ENCODE measurements at regions not wholly inside any gene's neighbourhood (a gene's known extent, or its start where the extent isn't known, plus 50 kb on each side); places are given as distances from the start of the nearest gene placed in this dataset.
"Not testable (repeated sequence)": the region's sequence is repeated elsewhere in the genome, so short reads cannot be mapped to it uniquely, and the experiment has no call there.

DNA sequence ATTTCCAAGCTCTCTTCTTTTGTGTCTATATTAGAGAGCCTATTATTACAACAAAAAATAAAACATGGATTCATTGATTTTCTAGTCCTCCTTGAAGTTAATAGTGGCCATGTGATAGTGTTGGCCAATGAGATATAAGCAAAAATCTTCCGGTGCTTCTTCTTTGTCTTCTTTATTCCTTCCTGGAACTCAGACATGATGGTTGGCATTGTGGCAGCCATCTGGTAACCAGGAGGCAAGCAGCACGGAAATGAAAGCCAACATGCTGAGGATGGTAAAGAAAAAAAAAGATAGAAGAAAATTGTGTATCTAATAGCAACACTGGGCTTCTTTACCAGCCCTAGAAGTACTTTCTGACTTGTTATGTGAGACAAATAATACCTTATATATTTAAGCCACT is 50.8 kb upstream of the SEL1L start:
- no peak for DNase-seq

DNA sequence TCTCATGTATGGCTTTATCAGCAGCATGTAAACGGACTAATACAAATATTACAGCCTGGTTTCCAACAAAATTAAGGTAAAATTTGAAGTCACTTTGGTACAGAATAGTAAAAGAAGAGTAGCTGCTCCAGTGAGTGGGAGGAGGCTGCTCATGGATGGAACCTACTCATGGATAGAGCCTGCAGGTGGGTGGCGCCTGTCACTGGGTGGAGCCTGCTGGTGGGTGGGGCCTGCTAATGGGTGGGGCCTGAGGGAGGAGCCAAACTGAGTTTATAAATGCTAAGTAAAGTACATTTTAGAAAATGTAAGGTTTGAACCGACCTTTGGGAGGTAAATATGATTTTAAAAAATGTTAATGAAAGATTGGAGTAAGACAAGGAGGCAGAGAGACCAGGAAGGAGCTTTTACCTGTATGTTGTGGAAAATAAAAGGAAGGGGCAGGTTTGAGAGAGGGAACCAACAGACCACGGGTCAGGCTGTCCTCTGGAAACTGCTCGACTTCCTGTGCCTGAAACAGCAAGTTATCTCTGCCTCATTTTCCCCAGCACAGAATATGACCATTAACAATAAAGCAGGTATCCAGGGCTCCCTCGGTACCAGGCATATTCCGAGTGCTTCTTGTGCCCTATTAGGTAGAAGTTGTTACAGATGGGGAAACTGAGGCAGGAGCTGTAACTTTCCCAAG is 55.9 kb upstream of the SEL1L start:
- DNase-seq: no peak

DNA sequence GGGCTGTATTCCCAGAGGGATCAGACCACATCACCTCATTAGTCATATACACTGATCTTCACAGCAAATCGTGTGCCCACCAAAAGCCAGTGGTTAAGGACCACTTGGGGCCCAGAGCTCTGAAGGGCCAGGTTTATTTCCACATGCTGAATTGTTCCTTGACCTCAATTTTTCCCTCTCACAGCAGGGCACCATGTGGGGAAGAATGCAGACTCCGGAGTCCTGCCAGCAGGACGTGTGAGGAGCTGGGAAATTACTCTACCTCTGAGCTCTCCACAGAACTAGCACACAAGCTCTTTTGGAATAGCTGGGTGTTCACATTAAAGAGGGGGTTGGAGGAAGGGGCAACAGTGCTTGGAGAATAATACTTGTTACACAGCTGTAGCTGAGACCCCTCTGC is 57.6 kb upstream of the SEL1L start:
- no peak for DNase-seq

DNA sequence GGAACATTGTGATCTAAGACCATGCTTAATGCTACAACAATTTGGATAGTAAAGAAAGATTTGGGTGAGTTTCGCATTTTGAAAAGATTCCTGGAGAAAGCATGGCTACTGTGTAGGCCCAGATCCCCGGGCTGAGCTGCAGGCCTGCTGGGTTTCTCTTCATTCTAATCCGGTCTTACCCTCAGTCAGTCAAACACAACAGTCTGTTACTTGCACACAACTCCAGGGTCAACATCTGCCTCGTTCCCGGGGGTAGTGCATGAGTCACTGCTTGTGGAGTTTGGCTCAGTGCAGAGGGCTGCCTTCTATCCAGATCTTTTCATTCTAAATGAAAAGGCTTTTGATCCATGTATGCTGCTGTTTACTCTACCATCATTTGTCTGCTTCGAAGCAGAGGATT is 60.4 kb upstream of the SEL1L start:
- no peak for DNase-seq

DNA sequence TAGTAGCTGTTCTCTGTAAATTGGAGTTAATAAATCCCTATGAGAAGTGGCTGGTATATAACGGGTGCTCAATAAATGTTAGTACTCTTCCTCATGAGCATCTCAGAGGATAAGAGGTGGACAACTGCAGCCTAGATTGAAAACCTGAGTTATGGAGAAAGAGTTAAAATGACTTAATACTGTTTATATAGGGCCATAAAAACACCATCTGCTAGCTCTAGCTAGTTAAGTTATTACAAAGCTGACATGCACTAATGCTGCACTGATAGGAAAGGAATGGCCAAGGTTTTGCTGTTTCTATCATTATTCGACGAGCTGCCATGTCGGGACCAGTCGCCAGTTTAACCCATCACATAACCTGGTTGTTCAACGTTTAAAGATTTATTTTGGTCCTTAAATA is 72.0 kb upstream of the SEL1L start:
- DNase-seq: no peak

DNA sequence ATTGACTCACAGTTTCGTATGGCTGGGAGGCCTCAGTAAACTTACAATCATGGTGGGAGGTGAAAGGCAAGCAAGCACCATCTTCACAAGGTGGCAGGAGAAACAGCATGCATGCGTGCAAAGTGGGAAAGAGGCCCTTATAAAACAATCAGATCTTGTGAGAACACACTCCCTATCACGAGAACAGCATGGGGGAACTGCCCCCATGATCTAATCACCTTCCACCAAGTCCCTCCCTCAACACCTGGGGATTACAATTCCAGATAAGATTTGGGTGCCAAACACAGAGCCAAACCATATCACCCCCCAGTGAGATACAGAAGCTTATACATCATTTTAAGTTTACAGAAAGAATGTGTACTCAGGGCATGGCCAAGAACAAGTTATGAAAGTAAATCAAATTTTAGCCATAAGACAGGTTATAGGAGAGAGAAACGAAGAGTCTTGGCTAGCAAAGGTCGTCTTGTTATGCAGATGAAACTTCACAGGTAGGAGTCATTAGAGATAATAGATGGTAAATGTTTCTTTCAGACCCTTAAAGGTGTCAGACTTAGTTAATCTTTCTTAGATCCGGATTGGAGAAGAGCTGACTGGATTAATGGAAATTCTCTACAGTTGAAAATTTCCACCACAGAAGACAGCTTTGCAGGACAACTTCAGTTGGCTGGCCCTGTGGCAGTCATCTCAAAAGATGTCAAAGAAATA is 79.8 kb upstream of the SEL1L start:
- no peak for DNase-seq

DNA sequence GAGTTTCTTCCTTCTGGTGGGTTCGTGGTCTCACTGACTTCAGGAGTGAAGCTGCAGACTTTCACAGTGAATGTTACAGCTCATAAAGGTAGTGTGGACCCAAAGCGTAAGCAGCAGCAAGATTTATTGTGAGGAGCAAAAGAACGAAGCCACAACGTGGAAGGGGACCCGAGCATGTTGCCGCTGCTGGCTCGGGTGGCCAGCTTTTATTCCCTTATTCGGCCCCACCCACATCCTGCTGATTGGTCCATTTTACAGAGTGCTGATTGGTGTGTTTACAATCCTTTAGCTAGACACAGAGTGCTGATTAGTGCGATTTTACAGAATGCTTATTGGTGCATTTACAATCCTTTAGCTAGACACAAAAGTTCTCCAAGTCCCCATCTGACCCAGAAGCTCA is 80.6 kb upstream of the SEL1L start:
- DNase-seq: not testable (repeated sequence)

DNA sequence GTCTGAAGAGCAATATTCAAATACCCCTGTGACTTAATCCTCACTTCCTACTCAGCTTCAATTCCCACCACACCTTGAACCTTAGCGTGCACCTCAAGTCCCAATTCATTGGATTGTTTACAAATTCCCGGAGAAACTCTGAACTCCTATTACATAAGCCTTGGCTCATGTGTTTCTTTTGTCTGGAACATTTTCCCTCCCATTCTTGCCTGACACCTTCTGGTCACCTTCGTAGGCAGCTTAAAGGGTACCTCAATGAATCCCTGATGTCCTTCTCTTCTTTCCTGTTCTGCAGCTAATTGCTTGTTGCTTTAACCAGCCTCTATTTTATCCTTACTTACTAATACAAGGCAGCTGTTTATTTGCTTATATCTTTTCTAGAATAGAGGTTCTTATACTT is 85.0 kb upstream of the SEL1L start:
- no peak for DNase-seq

DNA sequence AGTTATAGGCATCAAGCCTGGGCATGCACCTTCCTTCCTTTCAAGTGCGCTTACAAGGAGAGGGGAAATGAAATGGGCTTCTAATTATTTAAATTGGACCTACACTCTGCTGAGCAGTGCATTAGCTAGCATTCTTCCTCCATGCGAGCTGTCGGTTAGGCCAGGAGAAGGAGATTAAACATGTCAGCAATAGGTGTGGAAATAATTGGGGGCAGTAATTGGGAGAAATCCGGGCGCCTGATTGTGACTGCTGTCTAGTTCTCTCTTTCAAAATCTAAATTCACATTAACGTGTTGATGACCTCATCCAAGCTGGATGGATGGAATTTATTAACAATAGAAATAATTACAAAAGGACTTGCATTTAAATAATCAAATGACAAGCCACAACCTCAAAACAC is 86.2 kb upstream of the SEL1L start:
- DNase-seq: no peak

DNA sequence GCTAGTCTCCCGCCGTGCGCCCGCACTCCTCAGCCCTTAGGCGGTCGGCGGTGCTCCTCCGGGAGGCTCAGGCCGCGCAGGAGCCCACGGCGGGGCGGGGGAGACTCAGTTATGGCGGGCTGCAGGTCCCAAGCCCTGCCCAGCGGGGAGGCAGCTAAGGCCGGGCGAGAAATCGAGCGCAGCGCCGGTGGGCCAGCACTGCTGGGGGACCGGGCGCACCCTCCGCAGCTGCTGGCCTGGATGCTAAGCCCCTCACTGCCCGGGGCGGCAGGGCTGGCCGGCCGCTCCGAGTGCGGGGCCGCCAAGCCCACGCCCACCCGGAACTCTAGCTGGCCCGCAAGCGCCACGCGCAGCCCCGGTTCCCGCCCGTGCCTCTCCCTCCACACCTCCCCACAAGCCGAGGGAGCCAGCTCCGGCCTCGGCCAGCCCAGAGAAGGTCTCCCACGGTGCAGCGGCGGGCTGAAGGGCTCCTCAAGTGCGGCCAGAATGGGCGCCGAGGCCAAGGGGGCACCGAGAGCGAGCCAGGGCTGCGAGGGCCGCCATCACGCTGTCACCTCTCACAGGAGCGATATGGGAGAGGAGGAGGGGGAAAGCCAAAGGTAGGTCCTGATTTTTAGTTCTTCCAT is 90.2 kb upstream of the SEL1L start:
- DNase-seq: not testable (repeated sequence)

DNA sequence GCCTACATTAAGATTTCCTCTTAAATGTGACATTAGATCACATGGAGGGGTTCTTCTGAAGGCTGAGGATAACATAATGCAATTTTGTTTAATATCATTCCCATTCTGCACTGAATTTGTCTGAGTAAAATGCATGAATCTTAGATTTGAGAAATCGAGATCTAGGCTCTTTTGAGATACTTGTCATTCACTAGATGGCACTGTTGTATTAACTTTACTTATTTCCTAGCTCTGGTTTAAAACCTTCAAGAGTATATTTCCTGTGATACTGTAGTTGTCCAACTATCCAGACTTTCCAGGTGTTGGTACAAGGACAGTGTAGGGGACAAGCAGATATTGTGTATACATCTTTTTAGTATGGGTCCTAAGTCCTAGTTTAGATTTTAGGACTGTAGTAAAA is 91.7 kb upstream of the SEL1L start:
- peak; percentile 10 for DNase-seq

DNA sequence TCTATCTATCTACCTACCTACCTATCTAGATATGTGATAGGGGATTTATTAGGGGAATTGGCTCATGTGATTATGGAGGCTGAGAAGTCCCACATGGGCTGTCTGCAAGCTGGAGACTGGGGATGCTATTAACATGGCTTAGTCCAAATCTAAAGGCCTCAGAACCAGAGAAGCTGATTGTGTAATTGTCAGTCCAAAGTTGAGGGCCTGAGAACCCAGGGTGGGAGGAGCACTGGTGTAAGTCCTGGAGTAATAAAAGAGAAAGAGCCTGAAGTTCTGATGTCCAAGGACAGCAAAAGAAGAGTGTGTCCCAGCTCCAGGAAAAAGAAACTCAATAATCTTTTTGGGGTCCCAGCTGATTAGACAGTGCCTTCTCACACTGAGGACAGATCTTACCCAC is 98.5 kb upstream of the SEL1L start:
- DNase-seq: no peak

DNA sequence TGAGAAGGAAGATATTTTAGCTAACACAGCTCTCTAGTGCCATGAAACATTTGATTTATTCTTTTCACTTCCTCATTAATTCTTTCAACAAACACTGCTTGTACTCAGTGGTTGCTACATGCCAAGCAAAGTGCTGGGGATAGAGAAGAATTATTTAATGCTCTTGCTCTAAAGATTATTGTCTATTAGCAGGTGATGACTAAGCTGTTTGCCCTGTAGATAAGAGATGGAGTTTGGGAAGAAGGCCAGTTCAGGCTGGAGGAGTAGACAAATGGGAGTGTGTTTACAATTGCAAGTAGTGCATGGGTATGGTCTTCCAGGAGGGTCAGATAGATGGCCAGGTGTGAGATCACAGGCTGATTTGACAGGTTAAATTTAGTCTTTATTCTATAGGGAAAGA is 99.8 kb upstream of the SEL1L start:
- no peak for DNase-seq

DNA sequence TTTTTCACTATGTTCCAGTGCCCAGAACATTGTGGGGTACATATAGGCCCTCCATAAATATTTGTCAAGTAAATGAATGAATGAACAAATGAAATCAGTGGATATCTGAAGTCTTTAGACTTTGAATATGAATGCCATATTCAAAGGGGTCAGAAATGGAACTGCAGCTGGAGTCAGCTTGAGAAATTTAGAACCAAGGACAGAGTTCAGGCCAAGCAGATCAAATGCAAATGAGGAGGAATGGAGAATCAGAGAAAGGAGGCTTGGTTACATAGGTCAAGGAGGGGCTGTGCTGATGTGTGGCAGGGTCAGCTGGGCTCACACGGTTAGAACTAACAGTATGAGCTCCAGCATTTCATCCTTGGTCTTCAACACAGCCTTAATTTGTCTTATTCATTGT is 104.0 kb upstream of the SEL1L start:
- DNase-seq: no peak

DNA sequence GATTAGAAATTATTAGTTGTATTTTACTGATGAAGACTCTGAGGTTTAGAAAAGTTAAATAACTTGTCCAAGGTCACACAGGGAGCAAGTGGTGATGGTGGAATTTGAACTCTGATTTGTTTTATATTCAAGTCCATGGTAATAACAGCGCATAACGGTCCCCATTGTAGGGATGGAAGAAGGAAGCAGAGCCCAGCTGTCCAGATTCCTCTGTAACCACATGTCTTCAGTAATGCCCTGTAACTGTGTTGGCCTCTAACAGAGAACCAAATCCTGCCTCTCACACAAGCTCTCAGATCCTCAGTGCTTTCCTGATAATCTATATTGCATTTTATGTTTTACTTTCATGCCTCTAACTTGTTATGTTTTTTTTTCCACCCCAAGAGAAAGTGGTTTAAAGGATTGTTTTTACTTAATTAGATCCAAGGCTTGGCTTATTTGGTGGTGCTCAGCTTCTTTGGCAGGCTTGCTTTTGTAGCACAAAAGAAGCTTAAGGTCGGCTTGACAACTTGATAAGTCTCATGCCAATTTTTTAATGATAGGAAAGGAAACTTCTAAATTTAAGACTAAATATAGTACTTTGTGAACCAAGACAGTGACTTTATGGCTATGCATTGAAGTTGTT is 105.1 kb upstream of the SEL1L start:
- DNase-seq: no peak

DNA sequence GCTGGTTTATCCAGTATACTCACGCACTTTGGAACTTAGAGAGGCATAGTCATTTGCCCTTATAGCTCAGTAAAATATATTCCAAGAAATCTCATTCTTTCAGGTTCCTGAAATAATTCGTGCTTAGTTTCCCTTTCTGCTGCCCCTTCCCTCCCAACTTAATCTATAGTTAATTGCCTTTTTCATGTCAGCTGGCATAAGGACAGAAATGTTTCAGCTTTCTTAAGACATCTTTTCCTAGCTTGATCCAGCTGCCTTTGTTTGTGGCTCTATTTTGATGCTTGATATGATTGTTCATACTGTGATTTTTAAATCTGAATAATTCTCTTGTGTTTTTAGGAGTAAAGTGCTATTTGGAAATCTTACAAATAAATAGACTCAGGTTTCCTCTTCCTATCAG is 120.0 kb upstream of the SEL1L start:
- no peak for DNase-seq

DNA sequence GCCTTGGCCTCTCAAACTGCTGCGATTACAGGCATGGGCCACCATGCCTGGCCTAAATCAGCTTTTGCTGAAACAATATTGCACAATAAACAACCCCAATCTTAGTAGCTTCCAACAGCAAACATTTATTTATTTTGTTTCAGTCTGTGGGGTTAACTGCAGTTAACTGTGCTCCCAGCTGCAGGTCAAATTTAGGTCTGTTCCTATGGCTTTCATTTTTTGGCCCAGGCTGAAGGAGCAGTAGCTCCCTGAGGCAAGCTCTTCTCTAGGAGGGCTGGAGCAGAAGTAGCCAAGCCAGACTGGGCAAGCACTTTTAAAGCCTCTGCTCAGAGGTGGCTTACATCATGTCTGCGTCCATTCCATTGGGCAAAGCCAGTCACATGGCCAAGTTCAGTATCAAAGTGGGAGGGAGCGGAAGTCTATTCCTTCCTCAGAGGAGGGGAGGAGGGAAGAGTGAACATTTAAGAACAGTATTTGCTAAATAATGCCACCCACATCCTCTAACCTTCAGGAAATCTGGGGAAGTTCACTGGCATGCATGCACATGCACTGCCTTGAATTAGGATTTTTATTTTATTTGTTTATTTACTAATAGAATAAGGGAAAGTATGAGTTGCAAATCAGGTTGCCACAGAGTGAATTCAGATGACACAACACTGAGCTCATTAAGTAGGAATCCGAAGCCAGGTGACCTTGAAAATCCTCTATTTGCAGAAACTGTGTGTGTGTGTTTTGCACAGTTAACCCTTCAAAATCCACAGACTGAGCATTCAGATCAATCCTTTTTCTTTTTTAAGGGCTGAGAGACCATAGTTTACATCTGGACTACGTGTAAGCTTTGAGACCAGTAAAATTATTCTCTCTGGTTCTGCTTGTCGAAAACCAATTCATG is 122.0 kb upstream of the SEL1L start:
- DNase-seq: no peak

DNA sequence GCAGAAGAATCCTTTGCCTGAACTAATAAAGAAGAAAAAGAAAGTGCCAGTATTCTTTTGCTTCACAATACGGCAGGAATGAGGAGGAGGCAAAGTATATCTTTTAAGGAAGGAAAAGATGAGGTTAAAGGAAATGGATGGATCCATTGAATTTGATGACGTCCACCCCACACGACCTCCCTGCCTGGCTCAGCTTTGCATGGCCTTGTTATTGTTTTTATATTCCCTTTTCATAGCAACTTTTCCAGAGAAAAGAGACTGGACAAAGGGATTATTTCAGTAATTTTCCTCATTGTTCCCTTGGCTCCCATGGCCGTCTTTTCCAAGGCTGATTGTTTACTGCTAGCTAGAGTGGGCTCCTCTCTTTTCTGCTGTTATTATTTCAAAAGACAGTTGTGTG is 123.2 kb upstream of the SEL1L start:
- DNase-seq: no peak

DNA sequence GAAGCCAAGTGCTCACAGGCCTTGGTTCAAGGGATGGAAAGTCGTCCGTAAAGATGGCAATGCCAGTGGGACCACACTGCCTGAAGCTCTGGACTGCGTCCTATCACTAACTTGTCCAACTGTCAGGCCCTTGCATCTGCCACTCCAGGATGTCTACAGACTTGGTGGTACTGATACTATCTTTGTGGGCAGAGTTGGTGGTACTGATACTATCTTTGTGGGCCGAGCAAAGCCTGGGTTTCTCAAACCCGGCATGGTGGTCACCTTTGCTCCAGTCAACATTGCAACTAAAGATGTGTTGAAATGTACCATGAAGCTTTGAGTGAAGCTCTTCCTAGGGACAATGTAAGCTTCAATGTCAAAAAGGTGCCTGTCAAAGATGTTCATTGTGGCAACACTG is 128.4 kb upstream of the SEL1L start:
- DNase-seq: no peak

DNA sequence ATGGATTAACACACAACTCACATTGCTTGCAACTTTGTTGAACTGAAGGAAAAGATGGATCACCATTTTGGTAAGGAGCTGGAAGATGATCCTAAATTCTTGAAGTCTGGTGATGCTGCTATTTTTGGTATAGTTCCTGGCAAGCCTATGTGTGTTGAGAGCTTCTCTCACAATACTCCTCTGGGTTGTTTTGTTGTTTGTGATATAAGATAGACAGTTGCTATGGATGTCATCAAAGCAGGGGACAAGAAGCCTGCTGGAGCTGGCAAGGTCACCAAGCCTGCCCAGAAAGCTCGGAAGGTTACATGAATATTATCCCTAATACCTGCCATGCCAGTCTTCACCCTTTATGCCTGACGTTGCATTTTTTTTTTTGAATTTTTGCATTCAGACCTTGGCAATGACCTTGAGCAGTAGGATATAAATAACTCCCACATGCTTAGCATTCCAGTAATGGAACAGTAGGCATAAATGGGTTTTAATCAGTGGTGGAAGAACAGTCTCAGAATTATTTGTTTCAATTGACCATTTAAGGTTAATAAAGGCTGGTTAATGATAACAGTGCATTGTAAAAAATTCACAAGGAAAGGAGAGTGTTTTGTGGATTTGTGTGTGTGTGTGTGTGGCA is 129.0 kb upstream of the SEL1L start:
- DNase-seq: no peak

DNA sequence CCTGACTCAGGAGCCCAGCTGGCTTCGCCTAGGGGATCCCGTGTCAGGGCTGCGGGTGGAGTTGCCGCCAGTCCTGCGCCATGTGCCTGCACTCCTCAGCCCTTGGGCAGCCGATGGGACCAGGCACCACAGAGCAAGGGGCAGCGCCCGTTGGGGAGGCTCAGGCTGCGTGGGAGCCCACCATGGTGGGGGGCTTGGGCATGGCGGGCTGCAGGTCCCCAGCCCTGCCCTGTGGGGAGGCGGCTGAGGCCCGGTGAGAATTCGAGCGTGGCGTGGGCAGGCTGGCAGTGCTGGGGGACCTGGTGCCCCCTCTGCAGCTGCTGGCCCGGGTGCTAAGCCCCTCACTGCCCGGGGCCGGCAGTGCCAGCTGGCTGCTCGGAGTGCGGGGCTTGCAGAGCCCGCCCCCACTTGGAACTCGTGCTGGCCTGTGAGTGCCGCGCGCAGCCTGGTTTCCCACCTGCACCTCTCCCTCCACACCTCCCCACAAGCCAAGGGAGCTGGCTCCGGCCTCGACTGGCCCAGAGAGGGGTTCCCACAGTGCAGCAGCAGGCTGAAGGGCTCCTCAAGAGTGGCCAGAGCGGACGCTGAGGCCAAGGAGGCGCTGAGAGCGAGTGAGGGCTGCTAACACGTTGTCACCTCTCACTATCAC is 135.1 kb upstream of the SEL1L start:
- DNase-seq: no peak

DNA sequence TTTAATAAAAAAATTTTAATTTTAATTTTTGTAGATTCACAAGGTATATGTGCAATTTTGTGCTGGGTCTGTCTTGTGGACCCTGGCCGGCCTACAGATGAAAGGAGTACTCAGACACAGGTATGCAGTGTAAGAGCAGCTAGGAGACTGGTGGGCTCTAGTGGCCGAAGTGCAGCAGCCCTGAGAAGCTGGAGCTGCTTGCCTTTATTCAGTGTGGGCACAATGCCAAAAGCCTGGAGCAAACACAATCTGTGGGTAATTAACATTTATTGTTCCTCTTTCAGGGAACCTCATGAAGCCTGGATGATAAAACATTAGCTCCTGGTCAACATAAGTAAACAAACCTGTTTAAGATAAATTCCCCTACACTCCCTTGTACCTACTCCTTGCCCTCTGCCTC is 135.7 kb upstream of the SEL1L start:
- DNase-seq: no peak
